ENCODE measurements at regions not wholly inside any gene's neighbourhood (a gene's known extent, or its start where the extent isn't known, plus 50 kb on each side); places are given as distances from the start of the nearest gene placed in this dataset.

- no peak for DNase-seq
These were observed 106.9 kb downstream of the TLE3 start for GRCh38 chr15:69990566-69991421.

GRCh38 chr15:69991551-69991980 is 106.2 kb downstream of the TLE3 start:
- DNase-seq, result no peak

DNA sequence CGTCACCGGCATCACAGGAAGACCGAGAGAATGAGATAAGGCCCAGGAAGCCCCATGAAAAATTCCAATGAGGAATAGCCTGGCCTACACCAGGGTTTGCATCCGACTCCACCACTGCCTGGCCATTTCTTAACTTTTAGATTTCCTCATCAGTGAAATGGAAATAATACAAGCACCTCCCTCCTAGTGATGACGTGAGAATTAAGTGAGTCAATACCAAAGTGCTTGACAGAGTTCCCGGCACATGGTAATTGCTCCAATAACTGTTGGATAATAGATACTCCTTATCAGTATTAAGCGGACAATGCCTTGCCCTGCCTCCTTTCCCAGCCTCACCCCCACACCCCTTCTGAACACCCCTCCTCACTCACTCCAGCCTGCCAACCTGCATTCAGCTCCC is 105.4 kb downstream of the TLE3 start:
- no peak for DNase-seq

DNA sequence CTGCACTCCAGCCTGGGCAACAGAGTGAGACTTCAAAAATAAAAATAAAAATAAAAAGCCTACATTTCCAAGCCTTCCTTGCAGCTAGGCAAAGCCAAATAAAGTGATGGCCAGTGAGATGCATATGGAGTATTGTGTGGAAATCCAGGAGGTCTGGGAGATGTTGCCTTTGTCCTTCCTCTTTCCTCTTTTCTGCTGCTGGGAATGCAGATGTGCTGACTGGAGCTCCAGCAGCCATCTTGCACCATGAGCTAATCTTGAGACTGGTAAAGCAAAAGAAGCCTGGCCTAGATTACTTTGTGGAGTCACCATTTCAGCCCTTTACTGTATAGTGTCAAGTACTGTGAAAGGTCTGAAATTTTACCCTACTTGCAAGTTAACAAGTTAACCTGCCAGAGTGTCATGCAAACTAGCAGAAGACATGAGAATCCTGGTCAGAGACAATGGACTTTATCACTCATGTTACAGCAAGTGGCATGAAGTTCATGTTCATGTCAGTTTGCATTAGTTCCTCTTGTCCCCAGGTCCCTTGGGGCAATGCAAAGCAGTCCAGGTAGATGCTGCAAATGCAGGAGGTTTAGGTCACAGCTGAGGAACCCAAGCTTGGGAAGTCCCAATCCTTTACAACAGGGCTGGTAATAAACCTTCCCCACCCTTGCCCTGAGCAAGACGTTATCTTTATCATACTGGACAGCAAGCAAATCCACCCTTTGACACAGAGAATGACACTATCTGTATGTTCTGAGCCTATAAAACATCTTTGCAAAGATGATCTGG is 103.1 kb downstream of the TLE3 start:
- DNase-seq, result no peak

GRCh38 chr15:69996321-69997160 is 101.2 kb downstream of the TLE3 start:
- no peak for DNase-seq

GRCh38 chr15:69997161-69997485 is 100.6 kb downstream of the TLE3 start:
- no peak for DNase-seq

Measured in occipital lobe (tissue), 1 donor.